ENCODE measurements at regions not wholly inside any gene's neighbourhood (a gene's known extent, or its start where the extent isn't known, plus 50 kb on each side); places are given as distances from the start of the nearest gene placed in this dataset.

GRCh38 chr16:52624891-52625290 lies 77.9 kb upstream of the TOX3 start:
- Histone ChIP-seq H3K27ac (ENCODE audit: extremely low read depth, low read depth, low read length) (no peak overlapping the region), H3K4me1 (replicated peaks in 1 of 2; ENCODE audit: control insufficient read depth in 2 of 2, insufficient read depth in 2 of 2, low read length in 2 of 2) (no peaks in the 10 kb centered on the region), H3K27me3 (ENCODE audit: control insufficient read depth in 2 of 2, insufficient read depth in 2 of 2, low read length in 2 of 2) (no peaks in the 10 kb centered on the region), H3K79me2 (ENCODE audit: control insufficient read depth, insufficient read depth, low read length) (no peaks in the 10 kb centered on the region), H3K9me1 (ENCODE audit: control insufficient read depth, insufficient read depth, low read length) (no peaks in the 10 kb centered on the region), H3K9ac (ENCODE audit: insufficient read depth in 1 of 2, low read depth in 2 of 2, low read length in 2 of 2) (no peak overlapping the region), H3K4me3 (no peak overlapping the region), H4K20me1 (replicated peaks; ENCODE audit: control insufficient read depth, insufficient read depth, low read length) (no peaks in the 10 kb centered on the region), H3K4me2 (ENCODE audit: insufficient read depth, low read length) (no peak overlapping the region), H3K9me3 (replicated peaks; ENCODE audit: control insufficient read depth, insufficient read depth, low read depth, low read length) (no peaks in the 10 kb centered on the region), H3K36me3 (ENCODE audit: control insufficient read depth, insufficient read depth, low read length) (no peaks in the 10 kb centered on the region), H2AFZ (ENCODE audit: low read depth, low read length) (no peak overlapping the region)
- intact Hi-C loops (cut with micrococcal nuclease) (no loop called here), in situ Hi-C loops (cut with MboI) (no loop called here)
- ChIA-PET CTCF (ENCODE audit: low intra/inter-chr PET ratio) (no interaction called here), POLR2A (no interaction called here)
- 7% methylated on average over 1 of the region's 2 CpGs for WGBS (ENCODE audit: insufficient coverage, low coverage, missing lambda C conversion rate)
- FAIRE-seq (no peak), DNase-seq (ENCODE audit: extremely low read depth in 1 of 4, low spot score in 3 of 4) (no peak), ATAC-seq (no peak)
- no peak for TF ChIP-seq TAF1 (IDR thresholded peaks at IDR 0.05; ENCODE audit: control insufficient read depth, extremely low read depth, insufficient read depth, low read length, severe bottlenecking)
- TF ChIP-seq ZNF277 (CRISPR knock-in tag; IDR thresholded peaks at IDR 0.05; ENCODE audit: borderline replicate concordance), result no peak
- no peak for TF ChIP-seq SNRNP70 (optimal IDR thresholded peaks at IDR 0.05; ENCODE audit: low read depth, low read length)
- no peak for TF ChIP-seq BCLAF1 (IDR thresholded peaks at IDR 0.05; ENCODE audit: borderline replicate concordance in 1 of 2, control insufficient read depth in 1 of 2, low read depth in 2 of 2, low read length in 1 of 2)
- no peak for TF ChIP-seq POLR3G (IDR thresholded peaks at IDR 0.05; ENCODE audit: extremely low read depth, insufficient read length, insufficient replicate concordance)
- TF ChIP-seq NFIX (CRISPR knock-in tag; IDR thresholded peaks at IDR 0.05; ENCODE audit: low read depth), result no peak
- TF ChIP-seq U2AF2 (optimal IDR thresholded peaks at IDR 0.05; ENCODE audit: low read depth, low read length), result no peak
- no peak for TF ChIP-seq RAD51 (IDR thresholded peaks at IDR 0.05; ENCODE audit: borderline replicate concordance, low read depth)
- no peak for TF ChIP-seq PTTG1 (tag; IDR thresholded peaks at IDR 0.05; ENCODE audit: low read depth)
- TF ChIP-seq ZBTB49 (CRISPR knock-in tag; IDR thresholded peaks at IDR 0.05; ENCODE audit: borderline replicate concordance), result no peak
- no peak for TF ChIP-seq BRF2 (IDR thresholded peaks at IDR 0.05; ENCODE audit: borderline replicate concordance, insufficient read depth, insufficient read length)
- BruUV-seq (replicated peaks), result no TSS peak
